ENCODE measurements at regions not wholly inside any gene's neighbourhood (a gene's known extent, or its start where the extent isn't known, plus 50 kb on each side); places are given as distances from the start of the nearest gene placed in this dataset.

DNA sequence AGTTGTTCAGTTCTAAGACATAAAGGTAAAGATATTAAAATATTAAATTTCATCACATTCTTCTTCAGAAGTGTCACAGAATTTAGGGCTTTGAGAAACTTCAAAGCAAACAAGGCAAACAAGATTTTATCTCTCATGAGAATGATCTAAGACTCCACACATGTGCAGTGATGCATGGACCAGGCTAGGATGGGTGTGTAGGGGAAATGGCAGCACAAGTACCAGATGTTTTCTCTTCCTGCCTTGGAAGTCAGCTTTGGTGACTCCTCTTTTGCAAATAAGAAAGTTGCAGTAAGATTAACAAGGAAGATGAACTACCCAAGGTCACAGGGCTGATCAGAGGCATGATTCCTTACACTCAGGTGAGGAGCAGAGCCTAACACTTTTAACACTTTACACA lies 163.8 kb upstream of the LMNTD1 start:
- no peak overlapping the region for H3K27ac ChIP-seq (ENCODE audit: low read depth in 1 of 2, low read length in 2 of 2)
- TF ChIP-seq RAD21 (IDR thresholded peaks at IDR 0.05) (no peak), EGR1 (IDR thresholded peaks at IDR 0.05; ENCODE audit: low read depth in 2 of 2) (no peak)
- peaks cover 0 to 5% (median 0%) of the 10 kb centered on the region in 4 donors for H3K27me3 ChIP-seq (ENCODE audit: control insufficient read depth in 4 of 4, insufficient read depth in 4 of 4, low read length in 3 of 4)
- H3K4me3 ChIP-seq (ENCODE audit: low read depth in 1 of 3, low read length in 3 of 3) = no peak overlapping the region
- DNase-seq (ENCODE audit: low spot score) = no peak
- H3K9me3 ChIP-seq (ENCODE audit: control insufficient read depth in 4 of 4, low read length in 3 of 4) = peaks cover 0 to 3% (median under 1%) of the 10 kb centered on the region in 4 donors
- no peak overlapping the region for H3K9ac ChIP-seq (ENCODE audit: low read depth in 1 of 2, low read length in 2 of 2)
- H3K36me3 ChIP-seq (ENCODE audit: control insufficient read depth in 4 of 4, insufficient read depth in 3 of 4, low read depth in 1 of 4, low read length in 3 of 4) = no peaks in the 10 kb centered on the region
- H3K4me1 ChIP-seq (ENCODE audit: control insufficient read depth in 4 of 4, insufficient read depth in 4 of 4, low read length in 3 of 4) = no peaks in the 10 kb centered on the region

GRCh38 chr12:25717552-25717951 lies 164.5 kb upstream of the LMNTD1 start:
- Histone ChIP-seq H3K9me3 (ENCODE audit: control insufficient read depth in 4 of 4, low read length in 3 of 4) (peaks cover 0 to 3% (median under 1%) of the 10 kb centered on the region in 4 donors), H3K36me3 (ENCODE audit: control insufficient read depth in 4 of 4, insufficient read depth in 3 of 4, low read depth in 1 of 4, low read length in 3 of 4) (no peaks in the 10 kb centered on the region), H3K9ac (ENCODE audit: low read depth in 1 of 2, low read length in 2 of 2) (no peak overlapping the region), H3K4me1 (ENCODE audit: control insufficient read depth in 4 of 4, insufficient read depth in 4 of 4, low read length in 3 of 4) (no peaks in the 10 kb centered on the region), H3K27ac (ENCODE audit: low read depth in 1 of 2, low read length in 2 of 2) (no peak overlapping the region), H3K4me3 (ENCODE audit: low read depth in 1 of 3, low read length in 3 of 3) (no peak overlapping the region), H3K27me3 (ENCODE audit: control insufficient read depth in 4 of 4, insufficient read depth in 4 of 4, low read length in 3 of 4) (peaks cover 0 to 5% (median 0%) of the 10 kb centered on the region in 4 donors)
- TF ChIP-seq CTCF (IDR thresholded peaks at IDR 0.05; ENCODE audit: low read depth, low read length, missing input control) (no peak), GABPA (IDR thresholded peaks at IDR 0.05 in 1 of 2, conservative IDR thresholded peaks at IDR 0.05 in 1 of 2) (no peak), ZBTB33 (IDR thresholded peaks at IDR 0.05) (no peak), SP1 (IDR thresholded peaks at IDR 0.05) (no peak), FOXA1 (IDR thresholded peaks at IDR 0.05) (no peak), YY1 (IDR thresholded peaks at IDR 0.05) (no peak), JUND (IDR thresholded peaks at IDR 0.05) (no peak), HNF4A (conservative IDR thresholded peaks at IDR 0.05) (no peak), TAF1 (conservative IDR thresholded peaks at IDR 0.05) (no peak), FOXA2 (IDR thresholded peaks at IDR 0.05) (no peak), NR2F2 (IDR thresholded peaks at IDR 0.05) (no peak), HNF4G (IDR thresholded peaks at IDR 0.05) (no peak), ATF3 (IDR thresholded peaks at IDR 0.05) (no peak), RXRA (IDR thresholded peaks at IDR 0.05) (no peak), EGR1 (IDR thresholded peaks at IDR 0.05; ENCODE audit: low read depth in 2 of 2) (no peak)
- TF ChIP-seq, protein P1, sequence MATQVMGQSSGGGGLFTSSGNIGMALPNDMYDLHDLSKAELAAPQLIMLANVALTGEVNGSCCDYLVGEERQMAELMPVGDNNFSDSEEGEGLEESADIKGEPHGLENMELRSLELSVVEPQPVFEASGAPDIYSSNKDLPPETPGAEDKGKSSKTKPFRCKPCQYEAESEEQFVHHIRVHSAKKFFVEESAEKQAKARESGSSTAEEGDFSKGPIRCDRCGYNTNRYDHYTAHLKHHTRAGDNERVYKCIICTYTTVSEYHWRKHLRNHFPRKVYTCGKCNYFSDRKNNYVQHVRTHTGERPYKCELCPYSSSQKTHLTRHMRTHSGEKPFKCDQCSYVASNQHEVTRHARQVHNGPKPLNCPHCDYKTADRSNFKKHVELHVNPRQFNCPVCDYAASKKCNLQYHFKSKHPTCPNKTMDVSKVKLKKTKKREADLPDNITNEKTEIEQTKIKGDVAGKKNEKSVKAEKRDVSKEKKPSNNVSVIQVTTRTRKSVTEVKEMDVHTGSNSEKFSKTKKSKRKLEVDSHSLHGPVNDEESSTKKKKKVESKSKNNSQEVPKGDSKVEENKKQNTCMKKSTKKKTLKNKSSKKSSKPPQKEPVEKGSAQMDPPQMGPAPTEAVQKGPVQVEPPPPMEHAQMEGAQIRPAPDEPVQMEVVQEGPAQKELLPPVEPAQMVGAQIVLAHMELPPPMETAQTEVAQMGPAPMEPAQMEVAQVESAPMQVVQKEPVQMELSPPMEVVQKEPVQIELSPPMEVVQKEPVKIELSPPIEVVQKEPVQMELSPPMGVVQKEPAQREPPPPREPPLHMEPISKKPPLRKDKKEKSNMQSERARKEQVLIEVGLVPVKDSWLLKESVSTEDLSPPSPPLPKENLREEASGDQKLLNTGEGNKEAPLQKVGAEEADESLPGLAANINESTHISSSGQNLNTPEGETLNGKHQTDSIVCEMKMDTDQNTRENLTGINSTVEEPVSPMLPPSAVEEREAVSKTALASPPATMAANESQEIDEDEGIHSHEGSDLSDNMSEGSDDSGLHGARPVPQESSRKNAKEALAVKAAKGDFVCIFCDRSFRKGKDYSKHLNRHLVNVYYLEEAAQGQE (IDR thresholded peaks at IDR 0.05) = no peak
- TF ChIP-seq, protein P2, sequence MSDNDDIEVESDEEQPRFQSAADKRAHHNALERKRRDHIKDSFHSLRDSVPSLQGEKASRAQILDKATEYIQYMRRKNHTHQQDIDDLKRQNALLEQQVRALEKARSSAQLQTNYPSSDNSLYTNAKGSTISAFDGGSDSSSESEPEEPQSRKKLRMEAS (IDR thresholded peaks at IDR 0.05) = no peak
- 79% methylated on average over 4 of the region's 4 CpGs for WGBS
- no peak for DNase-seq (ENCODE audit: low spot score)

Data from liver (tissue), 8 donors.